Adrenal gland (tissue), 5 donors: ENCODE measurements at regions not wholly inside any gene's neighbourhood (a gene's known extent, or its start where the extent isn't known, plus 50 kb on each side); places are given as distances from the start of the nearest gene placed in this dataset.

Source experiments
- POLR2A ChIP-seq, 2 donors: fragments of 450-650 bp; IDR thresholded peaks; one replicate each; pipeline ENCODE4 v1.6.1; 2017; ENCODE audit warnings: antibody characterized with exemption in 2 of 2, mild to moderate bottlenecking in 2 of 2, moderate library complexity in 1 of 2
- TF ChIP-seq, protein P1 (sequence below), 6 experiments: fragments of 450-650 bp in 4 of 6; fragments of 200-600 bp in 2 of 6; sonication (generic) in 1 of 6; IDR thresholded peaks; 1 replicate in 5 of 6; 2 replicates in 1 of 6; pipeline versions ENCODE4 v1.5.1 to v1.8.0; 2016 to 2021; ENCODE audit warnings: antibody characterized with exemption in 6 of 6, mild to moderate bottlenecking in 2 of 6, moderate library complexity in 1 of 6
- donor health status: DM: no; HTN: no; CAD: no.

DNA sequence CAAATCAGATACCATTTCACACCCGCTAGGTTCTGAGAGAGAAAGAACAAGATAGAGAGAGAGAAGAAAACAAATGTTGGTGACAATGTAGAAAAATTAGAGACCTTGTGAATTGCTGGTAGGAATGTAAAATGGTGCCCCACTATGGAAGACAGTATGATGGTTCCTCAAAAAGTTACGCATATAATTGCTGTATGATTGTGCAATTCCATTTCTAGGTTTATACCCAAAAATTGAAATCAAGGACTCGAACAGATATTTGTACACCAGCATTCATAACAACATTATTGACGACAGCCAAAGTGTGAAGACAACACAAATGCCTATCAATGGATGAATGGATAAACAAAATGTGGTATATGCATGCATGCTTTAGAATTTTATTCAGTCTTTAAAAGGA is 74.5 kb upstream of the MAP3K1 start:
- TF ChIP-seq, protein P1, sequence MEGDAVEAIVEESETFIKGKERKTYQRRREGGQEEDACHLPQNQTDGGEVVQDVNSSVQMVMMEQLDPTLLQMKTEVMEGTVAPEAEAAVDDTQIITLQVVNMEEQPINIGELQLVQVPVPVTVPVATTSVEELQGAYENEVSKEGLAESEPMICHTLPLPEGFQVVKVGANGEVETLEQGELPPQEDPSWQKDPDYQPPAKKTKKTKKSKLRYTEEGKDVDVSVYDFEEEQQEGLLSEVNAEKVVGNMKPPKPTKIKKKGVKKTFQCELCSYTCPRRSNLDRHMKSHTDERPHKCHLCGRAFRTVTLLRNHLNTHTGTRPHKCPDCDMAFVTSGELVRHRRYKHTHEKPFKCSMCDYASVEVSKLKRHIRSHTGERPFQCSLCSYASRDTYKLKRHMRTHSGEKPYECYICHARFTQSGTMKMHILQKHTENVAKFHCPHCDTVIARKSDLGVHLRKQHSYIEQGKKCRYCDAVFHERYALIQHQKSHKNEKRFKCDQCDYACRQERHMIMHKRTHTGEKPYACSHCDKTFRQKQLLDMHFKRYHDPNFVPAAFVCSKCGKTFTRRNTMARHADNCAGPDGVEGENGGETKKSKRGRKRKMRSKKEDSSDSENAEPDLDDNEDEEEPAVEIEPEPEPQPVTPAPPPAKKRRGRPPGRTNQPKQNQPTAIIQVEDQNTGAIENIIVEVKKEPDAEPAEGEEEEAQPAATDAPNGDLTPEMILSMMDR (IDR thresholded peaks at IDR 0.05) = no peak
- TF ChIP-seq POLR2A (IDR thresholded peaks at IDR 0.05) = no peak
